ENCODE measurements at regions not wholly inside any gene's neighbourhood (a gene's known extent, or its start where the extent isn't known, plus 50 kb on each side); places are given as distances from the start of the nearest gene placed in this dataset.

GRCh38 chr18:42649331-42650035 is 466.0 kb downstream of the RIT2 start:
- no peaks in the 10 kb centered on the region for H3K36me3 Mint-ChIP-seq (ENCODE audit: low read depth)
- TF ChIP-seq CTCF (IDR thresholded peaks at IDR 0.05), result no peak
- ATAC-seq, result no peak
- ChIA-PET CTCF (no interaction called here), POLR2A (no interaction called here)
- peaks cover 12% of the 10 kb centered on the region for H3K9me3 Mint-ChIP-seq
- no peak overlapping the region for H3K27ac Mint-ChIP-seq
- DNase-seq, result no peak
- no peaks in the 10 kb centered on the region for H3K4me1 Mint-ChIP-seq (ENCODE audit: low read depth)
- H3K4me3 Mint-ChIP-seq, result no peak overlapping the region
- intact Hi-C loops (cut with micrococcal nuclease), result no loop called here
- H3K27me3 Mint-ChIP-seq, result no peaks in the 10 kb centered on the region

DNA sequence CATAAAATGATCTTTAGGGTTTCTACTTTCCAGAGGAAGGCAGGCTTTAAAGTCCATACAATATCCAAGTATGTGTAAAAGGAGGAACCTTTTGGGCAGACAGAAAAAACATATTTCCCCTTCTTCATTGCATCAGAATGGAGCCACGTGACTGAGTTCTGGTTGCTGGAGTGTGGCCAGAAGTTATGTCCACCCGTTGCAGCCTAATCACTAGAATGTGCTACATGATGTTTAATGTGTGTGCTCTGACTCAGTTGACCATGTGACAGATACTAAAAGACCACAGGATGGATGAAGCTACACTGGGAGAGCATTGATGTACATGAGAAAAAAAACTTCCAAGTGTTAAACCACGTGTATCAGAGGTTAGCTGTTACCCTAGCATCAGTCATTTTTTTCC is 460.9 kb downstream of the RIT2 start:
- no peaks in the 10 kb centered on the region for H3K27me3 Mint-ChIP-seq
- no peak for DNase-seq
- no peak for TF ChIP-seq CTCF (IDR thresholded peaks at IDR 0.05)
- no peaks in the 10 kb centered on the region for H3K36me3 Mint-ChIP-seq (ENCODE audit: low read depth)
- H3K27ac Mint-ChIP-seq, result no peak overlapping the region
- no peak overlapping the region for H3K4me3 Mint-ChIP-seq
- POLR2A ChIA-PET, result interaction anchor here (0.6 kb wide), 1 partner anchor 684 kb away, joined by 3 read pairs; no protein-coding TSS in a partner anchor
- CTCF ChIA-PET, result no interaction called here
- H3K9me3 Mint-ChIP-seq, result peaks cover 13% of the 10 kb centered on the region
- intact Hi-C loops (cut with micrococcal nuclease), result no loop called here
- H3K4me1 Mint-ChIP-seq (ENCODE audit: low read depth), result no peaks in the 10 kb centered on the region
- ATAC-seq, result no peak

GRCh38 chr18:42657551-42657950 is 457.9 kb downstream of the RIT2 start:
- DNase-seq (no peak), ATAC-seq (no peak)
- intact Hi-C loops (cut with micrococcal nuclease), result no loop called here
- Mint-ChIP-seq H3K4me3 (no peak overlapping the region), H3K27ac (no peak overlapping the region), H3K4me1 (ENCODE audit: low read depth) (no peaks in the 10 kb centered on the region), H3K27me3 (no peaks in the 10 kb centered on the region), H3K9me3 (peaks cover 8% of the 10 kb centered on the region), H3K36me3 (ENCODE audit: low read depth) (no peaks in the 10 kb centered on the region)
- ChIA-PET CTCF (no interaction called here), POLR2A (no interaction called here)
- TF ChIP-seq CTCF (IDR thresholded peaks at IDR 0.05), result no peak

DNA sequence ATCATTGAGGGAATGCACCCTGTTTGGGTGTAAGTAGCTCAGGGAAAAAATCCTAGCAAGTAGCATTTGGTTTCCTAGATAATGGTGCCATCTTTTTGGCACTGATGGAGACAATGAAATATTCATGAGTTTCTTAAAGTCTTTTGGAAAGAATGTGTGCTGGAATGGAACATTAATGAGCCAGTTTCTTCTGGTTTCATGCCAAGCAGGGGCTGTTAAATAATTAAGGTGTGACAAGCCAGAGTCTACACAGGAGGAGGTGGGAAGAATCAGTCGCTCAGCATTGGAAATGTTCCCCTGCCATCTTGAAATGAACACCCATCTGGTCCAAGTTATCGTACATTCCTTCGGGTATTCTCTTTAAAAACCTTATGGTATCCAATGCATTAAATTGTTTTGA is 457.3 kb downstream of the RIT2 start:
- ChIA-PET CTCF (no interaction called here), POLR2A (no interaction called here)
- H3K4me3 Mint-ChIP-seq, result no peak overlapping the region
- intact Hi-C loops (cut with micrococcal nuclease), result no loop called here
- no peak for TF ChIP-seq CTCF (IDR thresholded peaks at IDR 0.05)
- no peak overlapping the region for H3K27ac Mint-ChIP-seq
- peaks cover 3% of the 10 kb centered on the region for H3K9me3 Mint-ChIP-seq
- H3K27me3 Mint-ChIP-seq, result no peaks in the 10 kb centered on the region
- DNase-seq (no peak), ATAC-seq (no peak)
- no peaks in the 10 kb centered on the region for H3K36me3 Mint-ChIP-seq (ENCODE audit: low read depth)
- H3K4me1 Mint-ChIP-seq (ENCODE audit: low read depth), result no peaks in the 10 kb centered on the region

- intact Hi-C loops (cut with micrococcal nuclease), result no loop called here
- TF ChIP-seq CTCF (IDR thresholded peaks at IDR 0.05), result no peak
- H3K4me1 Mint-ChIP-seq (ENCODE audit: low read depth), result no peaks in the 10 kb centered on the region
- no peak for ATAC-seq
- H3K27me3 Mint-ChIP-seq, result no peaks in the 10 kb centered on the region
- POLR2A ChIA-PET, result no interaction called here
- H3K36me3 Mint-ChIP-seq (ENCODE audit: low read depth), result no peaks in the 10 kb centered on the region
- H3K4me3 Mint-ChIP-seq, result no peak overlapping the region
- no peak for DNase-seq
- H3K27ac Mint-ChIP-seq, result no peak overlapping the region
- peaks cover 3% of the 10 kb centered on the region for H3K9me3 Mint-ChIP-seq
- CTCF ChIA-PET, result no interaction called here
These were observed 456.3 kb downstream of the RIT2 start for GRCh38 chr18:42659187-42659586.

All from activated CD8-positive, alpha-beta T cell treated with anti-CD3 and anti-CD28 coated beads for 36 hours (primary cell).